NCI-H526 treated with DMSO at 0.1 percent for 48 hours (cell line): ENCODE measurements at regions not wholly inside any gene's neighbourhood (a gene's known extent, or its start where the extent isn't known, plus 50 kb on each side); places are given as distances from the start of the nearest gene placed in this dataset.
"Not testable (repeated sequence)": the region's sequence is repeated elsewhere in the genome, so short reads cannot be mapped to it uniquely, and the experiment has no call there.

Experiments
- DNase-seq: peaks from one replicate; lab custom pipeline; 2025; lab: John Stamatoyannopoulos, UW

DNA sequence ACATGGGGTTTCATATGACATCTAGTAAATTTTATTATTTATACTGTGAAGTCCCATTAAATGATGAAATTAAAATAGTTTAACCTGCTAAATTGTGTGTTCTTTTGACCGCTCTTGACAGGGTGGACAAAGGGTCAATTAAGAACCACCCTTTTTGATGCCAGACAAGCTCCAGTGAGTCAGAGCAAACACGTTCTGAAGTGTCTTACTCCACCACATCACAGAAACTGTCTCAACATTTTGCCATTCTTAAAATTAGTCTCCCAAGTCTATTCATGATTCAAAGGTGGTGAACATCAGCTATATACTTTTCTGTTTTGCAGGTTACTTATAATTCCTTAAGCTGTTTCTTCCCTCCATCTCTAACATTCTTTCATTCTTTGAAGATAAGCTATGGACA lies 142.1 kb downstream of the SPATA31A6 start:
- DNase-seq: not testable (repeated sequence)

DNA sequence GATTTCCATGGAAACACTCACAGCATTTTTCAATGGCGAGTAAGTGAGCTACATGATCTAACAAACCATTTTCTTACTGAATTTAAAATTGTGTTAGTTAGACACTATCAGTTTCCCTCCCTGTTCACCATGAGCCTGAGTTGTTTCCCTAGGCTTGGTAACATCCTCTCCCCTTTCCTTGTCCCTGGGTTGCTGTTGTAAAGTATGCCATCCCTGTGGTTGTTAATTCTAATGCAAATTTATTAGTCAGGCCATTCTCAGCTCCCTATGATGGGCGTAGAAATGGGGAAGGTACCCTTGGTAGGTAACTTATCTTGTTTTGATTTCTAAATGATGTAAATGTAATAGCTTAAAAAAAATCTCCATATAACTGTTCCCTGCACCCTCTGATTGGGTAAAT lies 143.0 kb downstream of the SPATA31A6 start:
- DNase-seq: not testable (repeated sequence)

DNA sequence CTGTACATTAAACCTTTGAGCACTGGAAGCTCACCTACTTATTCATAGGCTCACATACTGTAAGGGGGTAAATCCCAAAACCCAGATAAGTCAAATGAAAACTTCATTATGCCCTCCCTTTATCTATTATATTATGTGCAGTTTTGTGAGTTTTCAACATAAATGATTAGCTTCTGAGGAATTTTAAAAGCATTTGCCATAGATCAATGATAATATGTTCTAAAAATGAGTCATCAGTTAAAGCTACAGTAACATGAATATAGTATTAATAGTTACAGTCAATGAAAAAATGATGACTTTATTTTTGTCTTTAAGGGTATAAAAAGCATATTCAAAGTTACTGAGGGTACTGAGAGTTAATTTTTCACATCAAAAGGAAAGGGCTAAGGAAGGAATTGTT lies 151.9 kb downstream of the SPATA31A6 start:
- DNase-seq: not testable (repeated sequence)

- not testable (repeated sequence) for DNase-seq
Measured at GRCh38 chr9:42335984-42336657, 152.7 kb downstream of the SPATA31A6 start.

GRCh38 chr9:42338275-42338674 lies 154.8 kb downstream of the SPATA31A6 start:
- not testable (repeated sequence) for DNase-seq

GRCh38 chr9:42339671-42340434 lies 156.4 kb downstream of the SPATA31A6 start:
- not testable (repeated sequence) for DNase-seq

- not testable (repeated sequence) for DNase-seq
Measured at GRCh38 chr9:42340435-42340723, 156.9 kb downstream of the SPATA31A6 start.

DNA sequence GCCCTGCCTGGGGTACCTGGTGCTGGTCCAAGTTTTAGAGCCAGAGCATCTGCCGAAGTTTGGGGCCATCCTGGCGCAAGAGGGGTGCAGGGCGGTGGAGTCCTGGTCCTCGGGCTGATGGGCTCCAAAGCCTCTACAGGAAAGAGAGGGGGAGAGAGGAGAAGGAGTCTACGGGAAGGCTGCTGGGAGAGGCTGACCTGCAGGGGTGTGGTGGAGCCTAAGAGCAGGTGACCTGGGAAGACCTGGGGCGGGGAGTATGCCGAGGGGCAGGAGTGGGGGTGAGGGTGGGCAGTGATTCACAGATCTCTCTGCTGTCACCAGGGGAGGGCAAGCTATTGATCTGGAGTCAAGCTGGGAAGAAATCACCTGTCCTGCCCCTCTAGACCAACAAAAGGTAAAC lies 158.4 kb downstream of the SPATA31A6 start:
- DNase-seq: not testable (repeated sequence)

DNA sequence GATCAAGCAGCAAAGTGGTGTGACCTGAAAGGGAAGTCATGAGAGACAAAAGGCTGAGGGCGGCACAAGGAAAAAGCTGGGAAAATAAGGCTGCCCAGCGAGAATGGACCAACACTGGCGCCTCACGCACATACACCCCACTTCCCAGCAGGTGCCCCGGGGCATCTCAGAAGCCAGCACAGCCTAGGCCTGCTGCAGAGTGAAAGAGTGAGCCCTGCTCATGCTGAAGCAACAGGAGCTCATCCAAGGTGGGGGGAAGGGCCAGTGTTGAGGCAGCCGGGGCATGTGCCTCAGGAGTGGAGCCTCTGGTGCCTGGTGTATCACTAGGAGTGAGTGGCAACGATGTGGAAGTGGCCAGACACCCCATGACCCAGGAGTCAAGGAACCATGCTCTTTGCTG lies 158.8 kb downstream of the SPATA31A6 start:
- DNase-seq: not testable (repeated sequence)

DNA sequence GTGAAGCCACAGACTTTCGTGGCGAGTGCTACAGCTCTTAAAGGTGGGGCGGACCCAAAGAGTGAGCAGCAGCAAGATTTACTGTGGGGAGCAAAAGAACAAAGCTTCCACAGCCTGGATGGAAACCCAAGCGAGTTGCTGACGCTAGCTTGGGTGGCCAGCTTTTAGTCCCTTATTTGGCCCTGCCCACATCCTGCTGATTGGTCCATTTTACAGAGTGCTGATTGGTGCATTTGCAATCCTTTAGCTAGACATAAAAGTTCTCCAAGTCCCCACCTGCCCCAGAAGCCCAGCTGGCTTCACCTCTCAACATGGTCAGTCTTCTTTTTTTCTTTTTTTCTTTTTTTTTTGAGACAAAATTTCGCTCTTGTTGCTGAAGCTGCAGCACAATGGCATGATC lies 161.0 kb downstream of the SPATA31A6 start:
- not testable (repeated sequence) for DNase-seq

- DNase-seq: not testable (repeated sequence)
Measured at GRCh38 chr9:42346916-42347315, 163.5 kb downstream of the SPATA31A6 start.

GRCh38 chr9:42349181-42349580 lies 165.7 kb downstream of the SPATA31A6 start:
- DNase-seq: not testable (repeated sequence)

DNA sequence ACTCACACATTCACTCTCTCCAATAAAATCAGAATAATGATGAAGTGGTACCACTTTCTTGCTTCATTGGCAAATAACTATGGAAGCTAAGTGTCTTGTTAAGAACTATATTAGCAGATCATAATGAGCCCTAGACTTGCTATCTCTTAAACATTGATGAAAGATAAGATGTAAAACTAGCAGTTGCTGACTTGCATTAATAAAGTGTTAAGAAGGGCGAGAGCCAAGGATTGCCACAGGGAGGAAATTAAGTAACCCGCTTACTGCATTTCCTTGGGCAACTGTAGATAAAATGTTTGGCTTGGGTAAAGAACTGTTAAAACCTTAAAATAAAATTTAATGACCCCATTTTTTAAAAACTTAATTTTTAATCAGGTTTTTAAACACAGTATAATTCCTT lies 167.0 kb downstream of the SPATA31A6 start:
- not testable (repeated sequence) for DNase-seq

DNA sequence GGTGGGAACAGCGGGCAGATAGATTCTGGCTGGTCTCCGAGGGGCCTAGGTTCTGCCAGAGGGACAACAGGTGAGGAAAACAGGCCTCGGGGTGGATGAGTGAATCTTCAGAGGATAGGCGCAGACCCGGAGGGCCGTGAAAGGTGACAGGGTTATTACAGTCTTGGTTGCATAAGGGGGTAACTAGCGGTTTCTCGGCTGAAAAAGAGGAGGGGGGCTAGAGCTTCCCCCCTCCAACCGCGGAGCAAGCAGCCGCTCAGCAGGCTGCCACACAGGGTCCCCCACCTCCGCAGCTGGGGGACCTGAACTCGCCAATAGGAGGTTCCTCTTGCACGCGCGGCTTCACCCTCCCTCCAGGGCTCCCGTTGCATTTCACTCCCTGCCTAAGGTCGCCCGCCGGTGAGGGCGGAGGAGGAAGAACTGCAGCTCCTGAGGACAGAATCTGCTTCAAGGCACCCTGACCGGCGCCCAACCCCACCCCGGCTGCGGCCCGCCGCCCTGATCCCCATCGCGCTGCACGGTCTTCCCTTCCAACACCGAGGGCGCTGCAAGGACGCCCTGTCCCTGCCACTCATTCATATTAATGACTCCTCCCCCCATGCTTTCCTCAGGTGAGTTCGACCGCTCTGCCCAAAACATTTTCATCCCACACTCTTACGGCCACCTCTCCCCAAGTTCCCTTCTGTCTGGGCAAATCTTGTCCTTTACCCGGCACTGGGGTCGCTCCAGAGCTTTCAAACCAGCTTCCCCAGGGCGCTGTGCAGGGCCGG lies 174.3 kb downstream of the SPATA31A6 start:
- DNase-seq: not testable (repeated sequence)

DNA sequence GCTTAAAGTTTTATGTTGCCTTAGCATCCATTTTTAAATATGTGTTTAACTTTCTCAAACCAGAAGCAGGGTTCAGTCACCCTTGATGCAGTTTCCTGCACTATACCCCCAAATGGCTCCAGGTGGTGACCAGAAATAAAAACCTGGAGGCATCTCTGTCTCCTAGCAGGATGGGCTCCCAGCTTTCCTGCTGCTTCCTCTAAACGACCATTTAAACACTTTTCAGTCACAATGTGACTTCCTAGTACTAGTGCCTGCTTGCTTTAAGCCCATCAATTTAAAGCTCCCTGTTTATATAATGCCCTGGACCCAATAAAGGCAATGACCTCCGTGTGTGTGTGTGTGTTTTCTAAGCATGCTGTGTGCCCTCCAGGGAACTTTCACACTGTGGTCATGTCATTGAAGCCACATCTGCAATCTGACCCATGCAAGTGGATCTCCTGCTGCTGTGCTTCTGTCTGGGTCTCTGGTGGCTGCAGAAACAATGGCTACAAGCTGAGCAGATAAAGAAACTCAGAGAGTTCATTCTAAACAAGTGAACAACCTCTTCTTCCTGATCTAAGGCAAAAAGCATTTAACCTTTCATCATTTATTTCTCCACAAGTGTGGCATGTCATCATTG lies 175.3 kb downstream of the SPATA31A6 start:
- not testable (repeated sequence) for DNase-seq

- DNase-seq: not testable (repeated sequence)
Measured at GRCh38 chr9:42364410-42365243, 181.2 kb downstream of the SPATA31A6 start.

- DNase-seq: not testable (repeated sequence)
Measured at GRCh38 chr9:42365244-42365945, 181.9 kb downstream of the SPATA31A6 start.

DNA sequence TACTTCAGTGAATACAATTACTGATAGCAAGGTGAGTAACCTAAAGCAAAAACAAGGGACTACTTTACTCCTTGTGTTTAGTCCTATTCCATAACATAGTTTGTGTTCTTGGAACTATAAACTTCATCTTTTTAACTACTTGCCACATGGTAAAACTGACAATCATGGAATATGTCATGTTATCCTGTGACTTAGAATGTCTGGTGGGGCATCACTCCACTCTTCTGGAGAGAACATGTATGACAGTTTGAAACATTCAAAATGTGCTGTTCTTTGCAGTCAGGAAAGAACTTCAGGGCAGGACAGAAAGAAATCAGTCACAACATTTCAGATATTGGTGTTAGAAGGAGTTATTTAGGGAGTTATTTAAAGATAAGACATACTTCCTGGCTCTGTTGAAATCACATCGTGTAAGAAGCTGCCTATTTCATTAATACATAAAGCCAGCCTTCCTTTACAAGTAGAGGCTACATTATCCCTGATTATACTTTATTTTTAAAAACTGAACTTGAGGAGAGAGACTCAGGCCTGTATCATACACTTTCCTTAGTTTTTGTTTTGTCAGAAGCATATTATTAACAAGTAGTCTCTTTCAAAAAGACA lies 184.9 kb downstream of the SPATA31A6 start:
- not testable (repeated sequence) for DNase-seq

DNA sequence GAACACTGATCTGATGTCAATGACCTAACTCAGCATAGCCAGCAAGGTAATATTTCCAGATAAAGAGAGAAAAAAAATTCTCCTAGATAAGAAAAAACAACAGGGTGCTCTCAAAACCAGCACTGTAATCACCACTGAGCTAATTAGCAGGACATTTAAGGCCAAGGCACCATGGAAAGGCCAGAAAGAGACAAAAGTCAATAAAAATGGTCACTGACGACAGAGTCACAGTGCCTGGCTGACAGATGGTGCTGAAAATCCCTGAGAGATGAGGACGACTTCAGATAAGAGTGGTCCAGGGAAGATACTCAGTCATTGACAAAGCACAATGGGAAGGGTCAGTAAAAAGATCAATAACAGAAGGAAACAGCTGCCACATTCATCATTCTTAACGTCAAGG lies 186.7 kb downstream of the SPATA31A6 start:
- not testable (repeated sequence) for DNase-seq

DNA sequence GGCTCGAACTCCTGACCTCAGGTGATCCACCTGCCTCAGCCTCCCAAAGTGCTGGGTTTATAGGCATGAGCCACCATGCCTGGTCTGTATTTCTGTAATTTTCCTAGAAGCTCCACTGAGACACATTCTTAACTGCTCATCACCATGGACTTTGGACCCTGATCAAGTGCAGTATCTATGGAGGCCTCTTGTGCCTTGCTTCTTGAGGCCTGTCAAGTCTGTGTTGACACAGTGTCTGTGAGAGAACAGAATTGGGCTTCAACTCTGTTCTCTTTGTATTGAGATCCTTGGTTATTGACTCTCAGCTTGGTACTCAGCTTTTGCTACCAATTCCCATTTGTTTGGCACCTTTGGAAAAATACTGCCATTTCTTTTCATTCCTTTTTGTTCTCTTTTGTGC lies 188.0 kb downstream of the SPATA31A6 start:
- DNase-seq: not testable (repeated sequence)
